Suppressor macrophage treated with lipopolysaccharide for 4 hours (primary cell): ENCODE measurements at regions not wholly inside any gene's neighbourhood (a gene's known extent, or its start where the extent isn't known, plus 50 kb on each side); places are given as distances from the start of the nearest gene placed in this dataset.

Experiments
- DNase-seq: peaks from one replicate; pipeline ENCODE4 v3.0.0-alpha.2; 2020

GRCh38 chr3:154753101-154753500 is 323.1 kb upstream of the GPR149 start:
- DNase-seq: no peak

- DNase-seq: no peak
These were observed 319.5 kb upstream of the GPR149 start for GRCh38 chr3:154749514-154749913.

GRCh38 chr3:154745929-154746328 is 315.9 kb upstream of the GPR149 start:
- DNase-seq: no peak

- no peak for DNase-seq
These were observed 315.1 kb upstream of the GPR149 start for GRCh38 chr3:154745122-154745521.

- no peak for DNase-seq
These were observed 313.4 kb upstream of the GPR149 start for GRCh38 chr3:154743418-154743817.

- no peak for DNase-seq
These were observed 304.5 kb upstream of the GPR149 start for GRCh38 chr3:154734468-154734867.

GRCh38 chr3:154730186-154730585 is 300.2 kb upstream of the GPR149 start:
- no peak for DNase-seq

- no peak for DNase-seq
These were observed 299.8 kb upstream of the GPR149 start for GRCh38 chr3:154729741-154730140.

- DNase-seq: no peak
These were observed 298.3 kb upstream of the GPR149 start for GRCh38 chr3:154728285-154728684.

- peak; percentile 4 for DNase-seq
These were observed 290.9 kb upstream of the GPR149 start for GRCh38 chr3:154720921-154721320.

GRCh38 chr3:154718053-154718452 is 288.1 kb upstream of the GPR149 start:
- DNase-seq: peak; percentile 70

- DNase-seq: no peak
These were observed 286.2 kb upstream of the GPR149 start for GRCh38 chr3:154716170-154716569.

- DNase-seq: no peak
These were observed 278.6 kb upstream of the GPR149 start for GRCh38 chr3:154708554-154708953.

GRCh38 chr3:154701055-154701454 is 271.1 kb upstream of the GPR149 start:
- DNase-seq: no peak

GRCh38 chr3:154690413-154690812 is 260.4 kb upstream of the GPR149 start:
- peak; percentile 17 for DNase-seq

GRCh38 chr3:154684440-154684839 is 254.4 kb upstream of the GPR149 start:
- DNase-seq: no peak

- DNase-seq: no peak
These were observed 254.0 kb upstream of the GPR149 start for GRCh38 chr3:154684021-154684420.

GRCh38 chr3:154678041-154678654 is 248.2 kb upstream of the GPR149 start:
- no peak for DNase-seq

GRCh38 chr3:154668835-154669234 is 238.8 kb upstream of the GPR149 start:
- DNase-seq: no peak

GRCh38 chr3:154668187-154668586 is 238.2 kb upstream of the GPR149 start:
- DNase-seq: no peak

- DNase-seq: no peak
These were observed 236.6 kb upstream of the GPR149 start for GRCh38 chr3:154666542-154666941.

GRCh38 chr3:154664714-154665113 is 234.7 kb upstream of the GPR149 start:
- DNase-seq: no peak

- no peak for DNase-seq
These were observed 232.9 kb upstream of the GPR149 start for GRCh38 chr3:154662851-154663250.

- no peak for DNase-seq
These were observed 230.8 kb upstream of the GPR149 start for GRCh38 chr3:154660811-154661210.

- no peak for DNase-seq
These were observed 228.0 kb upstream of the GPR149 start for GRCh38 chr3:154658000-154658399.

- no peak for DNase-seq
These were observed 227.2 kb upstream of the GPR149 start for GRCh38 chr3:154657218-154657617.
